PC-3 (cell line): ENCODE measurements at regions not wholly inside any gene's neighbourhood (a gene's known extent, or its start where the extent isn't known, plus 50 kb on each side); places are given as distances from the start of the nearest gene placed in this dataset.

ENCODE experiments used
- ATAC-seq: fragments of 200-7000 bp; cut with Tn5 transposase; 2 replicates; pipeline ENCODE4 v1.9.1; 2020; ENCODE audit warnings: mild to moderate bottlenecking, moderate library complexity
- BruUV-seq: library from RNA; stranded (reverse); fragments of 400-500 nt; replicated peaks from 2 replicates; lab custom pipeline; 2021; lab: Mats Ljungman, UMichigan
- CTCF ChIA-PET: fragments of 300-600 bp; sonication (Branson Sonifier 250); formaldehyde crosslinking; loops from one replicate; lab custom pipeline; 2022; ENCODE audit warnings: antibody characterized with exemption; lab: Charles Lee
- POLR2A ChIA-PET: fragments of 300-600 bp; sonication (Branson Sonifier 250); formaldehyde crosslinking; loops from one replicate; lab custom pipeline; 2022; ENCODE audit warnings: antibody characterized with exemption; ENCODE audit not compliant: unreplicated experiment; lab: Charles Lee
- DNase-seq: peaks from one replicate; pipeline ENCODE4 v3.0.0-alpha.2; 2015
- H2AFZ ChIP-seq: fragments of 300-600 bp; sonication (generic); 2 replicates; pipeline ENCODE4 v1.6.0; 2016; ENCODE audit warnings: antibody characterized with exemption, low read length
- H3F3A ChIP-seq: fragments of 300-600 bp; sonication (generic); one replicate; pipeline ENCODE4 v1.6.0; 2017; ENCODE audit warnings: antibody characterized with exemption, low read length, control low read depth, mild to moderate bottlenecking; ENCODE audit not compliant: unreplicated experiment
- H3K27ac ChIP-seq: fragments of 300-600 bp; sonication (generic); 2 replicates; pipeline ENCODE4 v1.5.1; 2016; ENCODE audit warnings: mild to moderate bottlenecking, low read length
- H3K27me3 ChIP-seq: fragments of 300-600 bp; sonication (generic); 2 replicates; pipeline ENCODE4 v1.6.1; 2016; ENCODE audit warnings: low read length, mixed read lengths
- H3K36me3 ChIP-seq: fragments of 300-600 bp; sonication (generic); 2 replicates; pipeline ENCODE4 v1.6.1; 2016; ENCODE audit warnings: low read depth, mixed run types, low read length, mixed read lengths
- H3K4me1 ChIP-seq: fragments of 300-600 bp; sonication (generic); 2 replicates; pipeline ENCODE4 v1.5.1; 2016; ENCODE audit warnings: low read length; ENCODE audit not compliant: insufficient read depth
- H3K4me2 ChIP-seq: fragments of 300-600 bp; sonication (generic); 2 replicates; pipeline ENCODE4 v1.6.0; 2016; ENCODE audit warnings: low read length
- H3K4me3 ChIP-seq: fragments of 300-600 bp; sonication (generic); 2 replicates; pipeline ENCODE4 v1.5.1; 2016; ENCODE audit warnings: mild to moderate bottlenecking, low read length, mixed read lengths
- H3K79me2 ChIP-seq: fragments of 300-600 bp; sonication (generic); 2 replicates; pipeline ENCODE4 v1.6.1; 2017; ENCODE audit warnings: low read length, mixed read lengths
- H3K9ac ChIP-seq: fragments of 300-600 bp; sonication (generic); 2 replicates; pipeline ENCODE4 v1.6.0; 2016; ENCODE audit warnings: mild to moderate bottlenecking, low read length
- H3K9me2 ChIP-seq: fragments of 300-600 bp; sonication (generic); replicated peaks from 2 replicates; pipeline ENCODE4 v1.6.1; 2016; ENCODE audit warnings: mixed run types, low read length, mixed read lengths
- H3K9me3 ChIP-seq: fragments of 300-600 bp; sonication (generic); 2 replicates; pipeline ENCODE4 v1.6.1; 2016; ENCODE audit warnings: low read length, mixed read lengths
- H4K20me1 ChIP-seq: fragments of 300-600 bp; sonication (generic); 2 replicates; pipeline ENCODE4 v1.6.1; 2016; ENCODE audit warnings: low read length, mixed read lengths
- EZH2 ChIP-seq: fragments of 300-600 bp; sonication (generic); IDR thresholded peaks from one replicate; pipeline ENCODE4 v1.6.1; 2017; ENCODE audit warnings: antibody characterized with exemption, mild to moderate bottlenecking, low read length; ENCODE audit not compliant: unreplicated experiment
- EZH2phosphoT487 ChIP-seq: fragments of 300-600 bp; sonication (generic); IDR thresholded peaks from 2 replicates; pipeline ENCODE4 v1.6.1; 2018; ENCODE audit warnings: mild to moderate bottlenecking, antibody characterized with exemption, low read length, borderline replicate concordance
- intact Hi-C: fragments of 100-400 bp; cut with micrococcal nuclease; formaldehyde crosslinking; loops from 2 replicates; pipeline ENCODE4 v1.9.0; 2023
- TF ChIP-seq, protein P1 (sequence below): fragments of 300-600 bp; sonication (generic); conservative IDR thresholded peaks from 2 replicates; pipeline ENCODE4 v1.5.1; 2017; ENCODE audit warnings: antibody characterized with exemption, low read depth, mild to moderate bottlenecking, low read length

DNA sequence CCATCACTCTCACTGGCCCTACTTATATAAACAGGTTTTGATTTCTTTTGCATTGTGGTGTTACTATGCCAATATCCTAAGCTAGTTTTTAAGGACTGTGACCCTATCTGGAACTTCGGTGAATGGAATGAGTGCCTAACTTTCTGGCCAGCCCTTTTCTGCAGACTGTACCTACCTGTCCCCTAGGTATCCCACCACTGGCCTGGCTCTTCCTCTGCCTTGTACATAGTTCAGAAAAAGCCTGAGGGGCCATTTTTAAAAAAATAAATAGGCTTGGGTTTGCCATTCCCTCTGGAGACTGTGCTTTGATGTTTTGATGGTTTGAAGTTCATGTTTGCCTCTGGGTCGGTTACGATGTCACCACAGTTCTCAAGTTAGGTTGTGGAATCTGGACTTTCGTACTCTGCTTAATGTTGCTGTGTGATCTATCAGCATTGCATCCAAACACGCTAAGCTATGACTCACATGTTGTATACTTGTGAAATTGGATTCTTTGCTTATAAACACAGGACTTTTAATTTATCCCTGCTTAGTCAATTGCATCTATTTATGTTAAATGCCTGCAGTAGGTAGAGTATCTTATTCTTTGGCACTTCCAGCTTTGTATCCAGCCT, 182.0 kb downstream of the ANKRD50 start:
- CTCF ChIA-PET, result no interaction called here

DNA sequence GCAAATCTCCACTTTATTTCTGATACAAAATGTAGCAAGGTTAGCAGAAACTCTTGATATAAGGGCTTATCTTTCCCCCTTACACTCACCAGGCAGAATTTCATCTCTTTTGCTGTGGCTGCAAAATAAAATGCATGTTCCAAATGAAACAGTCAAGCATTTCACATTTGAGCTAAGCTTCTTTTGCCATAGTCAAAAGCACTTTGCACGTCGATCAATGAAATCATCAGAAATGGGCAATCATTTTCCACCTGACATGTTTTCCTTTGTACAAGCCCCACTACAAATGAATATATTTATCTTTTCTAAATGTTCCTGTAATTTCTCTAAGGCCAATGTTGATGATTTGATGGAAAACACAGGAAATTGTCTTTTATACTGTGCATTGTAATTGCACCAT, 178.4 kb downstream of the ANKRD50 start:
- Histone ChIP-seq H3K9me2 (no peaks in the 10 kb centered on the region), H3F3A (no peaks in the 10 kb centered on the region), H3K4me1 (peaks cover 7% of the 10 kb centered on the region), H4K20me1 (no peaks in the 10 kb centered on the region), H3K4me2 (no peak overlapping the region), H3K4me3 (no peak overlapping the region), H2AFZ (no peak overlapping the region), H3K27me3 (no peaks in the 10 kb centered on the region), H3K27ac (no peak overlapping the region), H3K79me2 (no peaks in the 10 kb centered on the region), H3K36me3 (no peaks in the 10 kb centered on the region), H3K9me3 (no peaks in the 10 kb centered on the region), H3K9ac (no peak overlapping the region)
- ChIA-PET POLR2A (no interaction called here), CTCF (no interaction called here)
- ATAC-seq, result no peak
- TF ChIP-seq EZH2phosphoT487 (no peak), EZH2 (no peak)
- TF ChIP-seq, protein P1, sequence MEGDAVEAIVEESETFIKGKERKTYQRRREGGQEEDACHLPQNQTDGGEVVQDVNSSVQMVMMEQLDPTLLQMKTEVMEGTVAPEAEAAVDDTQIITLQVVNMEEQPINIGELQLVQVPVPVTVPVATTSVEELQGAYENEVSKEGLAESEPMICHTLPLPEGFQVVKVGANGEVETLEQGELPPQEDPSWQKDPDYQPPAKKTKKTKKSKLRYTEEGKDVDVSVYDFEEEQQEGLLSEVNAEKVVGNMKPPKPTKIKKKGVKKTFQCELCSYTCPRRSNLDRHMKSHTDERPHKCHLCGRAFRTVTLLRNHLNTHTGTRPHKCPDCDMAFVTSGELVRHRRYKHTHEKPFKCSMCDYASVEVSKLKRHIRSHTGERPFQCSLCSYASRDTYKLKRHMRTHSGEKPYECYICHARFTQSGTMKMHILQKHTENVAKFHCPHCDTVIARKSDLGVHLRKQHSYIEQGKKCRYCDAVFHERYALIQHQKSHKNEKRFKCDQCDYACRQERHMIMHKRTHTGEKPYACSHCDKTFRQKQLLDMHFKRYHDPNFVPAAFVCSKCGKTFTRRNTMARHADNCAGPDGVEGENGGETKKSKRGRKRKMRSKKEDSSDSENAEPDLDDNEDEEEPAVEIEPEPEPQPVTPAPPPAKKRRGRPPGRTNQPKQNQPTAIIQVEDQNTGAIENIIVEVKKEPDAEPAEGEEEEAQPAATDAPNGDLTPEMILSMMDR, result no peak
- BruUV-seq, result no TSS peak
- DNase-seq, result no peak
- intact Hi-C loops, result no loop called here

More for the DNA sequence above, 182.0 kb downstream of the ANKRD50 start:
- H4K20me1 ChIP-seq, result no peaks in the 10 kb centered on the region
- POLR2A ChIA-PET, result no interaction called here
- no peak overlapping the region for H3K4me2 ChIP-seq
- intact Hi-C loops, result no loop called here
- DNase-seq (peak; percentile 23), ATAC-seq (peak; percentile 55)
- BruUV-seq, result no TSS peak
- H3K4me1 ChIP-seq, result peaks cover 7% of the 10 kb centered on the region
- H3K79me2 ChIP-seq, result no peaks in the 10 kb centered on the region
- H3K9me3 ChIP-seq, result no peaks in the 10 kb centered on the region
- H3F3A ChIP-seq, result no peaks in the 10 kb centered on the region
- H3K4me3 ChIP-seq, result no peak overlapping the region
- no peaks in the 10 kb centered on the region for H3K27me3 ChIP-seq
- TF ChIP-seq, protein P1, result no peak
- TF ChIP-seq EZH2 (no peak), EZH2phosphoT487 (no peak)
- no peak overlapping the region for H3K9ac ChIP-seq
- no peaks in the 10 kb centered on the region for H3K36me3 ChIP-seq
- no peak overlapping the region for H3K27ac ChIP-seq
- H2AFZ ChIP-seq, result no peak overlapping the region
- H3K9me2 ChIP-seq, result no peaks in the 10 kb centered on the region

DNA sequence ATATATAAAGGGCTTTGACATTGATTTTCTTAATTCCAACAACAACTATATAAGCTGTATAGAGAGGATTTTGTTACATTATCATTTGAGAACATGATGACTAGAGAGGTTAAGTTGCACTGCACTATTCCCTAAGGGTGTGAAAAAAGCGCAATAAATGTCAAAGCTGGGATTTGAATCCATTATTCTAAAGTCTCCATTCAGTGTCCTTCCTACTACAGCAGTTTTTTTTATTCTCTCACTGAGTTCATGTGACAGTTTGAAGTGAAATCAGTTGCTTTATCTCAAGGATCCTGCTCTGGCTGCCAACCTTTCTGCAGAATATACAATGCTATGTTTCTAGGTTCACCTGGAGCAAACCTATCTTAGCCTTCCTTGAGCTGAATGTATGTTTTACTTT, 177.5 kb downstream of the ANKRD50 start:
- H3K27ac ChIP-seq, result no peak overlapping the region
- TF ChIP-seq EZH2 (no peak), EZH2phosphoT487 (no peak)
- TF ChIP-seq, protein P1, result no peak
- H3K9me3 ChIP-seq, result no peaks in the 10 kb centered on the region
- no peaks in the 10 kb centered on the region for H3K36me3 ChIP-seq
- no peak for DNase-seq
- no peak overlapping the region for H3K4me3 ChIP-seq
- H3K4me2 ChIP-seq, result no peak overlapping the region
- no peak overlapping the region for H2AFZ ChIP-seq
- intact Hi-C loops, result no loop called here
- ChIA-PET CTCF (no interaction called here), POLR2A (no interaction called here)
- H3K9me2 ChIP-seq, result no peaks in the 10 kb centered on the region
- H4K20me1 ChIP-seq, result no peaks in the 10 kb centered on the region
- no TSS peak for BruUV-seq
- no peak for ATAC-seq
- H3F3A ChIP-seq, result no peaks in the 10 kb centered on the region
- no peaks in the 10 kb centered on the region for H3K27me3 ChIP-seq
- peaks cover 7% of the 10 kb centered on the region for H3K4me1 ChIP-seq
- no peaks in the 10 kb centered on the region for H3K79me2 ChIP-seq
- no peak overlapping the region for H3K9ac ChIP-seq
